ENCODE measurements at regions not wholly inside any gene's neighbourhood (a gene's known extent, or its start where the extent isn't known, plus 50 kb on each side); places are given as distances from the start of the nearest gene placed in this dataset.
A peak's percentile ranks its signal among the peaks of the same experiment; 100 is the strongest.

DNA sequence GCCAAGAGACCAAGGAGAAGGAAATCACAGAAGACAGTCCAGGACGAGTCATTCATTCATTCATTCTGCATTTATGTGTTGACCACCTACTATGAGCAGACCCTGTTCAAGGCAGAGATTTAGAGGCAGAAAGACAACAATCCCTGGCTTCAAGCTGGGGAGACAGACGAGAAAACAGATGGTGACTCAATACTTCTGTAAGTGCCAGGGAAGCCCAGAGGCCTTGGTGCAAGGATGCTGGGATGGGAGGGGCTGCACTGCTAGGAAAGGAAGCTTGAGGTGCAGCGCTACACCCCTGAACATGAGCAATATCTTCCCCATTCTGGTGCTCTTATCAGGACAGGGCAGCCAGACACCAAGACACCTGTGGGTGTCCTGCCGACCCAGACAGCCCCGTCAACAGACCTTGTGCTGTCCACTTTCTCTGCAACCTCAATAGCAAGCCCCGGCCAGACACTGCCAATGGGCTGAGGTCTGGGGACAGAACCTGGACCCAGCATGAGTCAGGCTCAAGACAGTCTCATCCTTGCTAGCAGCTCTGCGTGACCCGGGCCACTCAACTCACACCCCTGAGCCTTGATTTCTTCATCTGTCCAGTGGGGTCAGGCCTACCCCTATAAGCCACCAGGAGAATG is 163.5 kb downstream of the COPRS start:
- Histone ChIP-seq H3K4me3 (ENCODE audit: low read length) (no peak overlapping the region), H3K27ac (ENCODE audit: low read length) (peak overlapping the region; percentile 56), H3K4me1 (ENCODE audit: control insufficient read depth, insufficient read depth, low read length) (peaks cover 58% of the 10 kb centered on the region), H3K36me3 (ENCODE audit: control insufficient read depth, insufficient read depth, low read length) (no peaks in the 10 kb centered on the region), H3K27me3 (ENCODE audit: control insufficient read depth, insufficient read depth, low read length) (no peaks in the 10 kb centered on the region), H3K9me3 (replicated peaks; ENCODE audit: control insufficient read depth, low read depth, low read length) (no peaks in the 10 kb centered on the region)
- WGBS (ENCODE audit: insufficient coverage) = 63% methylated on average over 4 of the region's 8 CpGs
- DNase-seq = no peak

DNA sequence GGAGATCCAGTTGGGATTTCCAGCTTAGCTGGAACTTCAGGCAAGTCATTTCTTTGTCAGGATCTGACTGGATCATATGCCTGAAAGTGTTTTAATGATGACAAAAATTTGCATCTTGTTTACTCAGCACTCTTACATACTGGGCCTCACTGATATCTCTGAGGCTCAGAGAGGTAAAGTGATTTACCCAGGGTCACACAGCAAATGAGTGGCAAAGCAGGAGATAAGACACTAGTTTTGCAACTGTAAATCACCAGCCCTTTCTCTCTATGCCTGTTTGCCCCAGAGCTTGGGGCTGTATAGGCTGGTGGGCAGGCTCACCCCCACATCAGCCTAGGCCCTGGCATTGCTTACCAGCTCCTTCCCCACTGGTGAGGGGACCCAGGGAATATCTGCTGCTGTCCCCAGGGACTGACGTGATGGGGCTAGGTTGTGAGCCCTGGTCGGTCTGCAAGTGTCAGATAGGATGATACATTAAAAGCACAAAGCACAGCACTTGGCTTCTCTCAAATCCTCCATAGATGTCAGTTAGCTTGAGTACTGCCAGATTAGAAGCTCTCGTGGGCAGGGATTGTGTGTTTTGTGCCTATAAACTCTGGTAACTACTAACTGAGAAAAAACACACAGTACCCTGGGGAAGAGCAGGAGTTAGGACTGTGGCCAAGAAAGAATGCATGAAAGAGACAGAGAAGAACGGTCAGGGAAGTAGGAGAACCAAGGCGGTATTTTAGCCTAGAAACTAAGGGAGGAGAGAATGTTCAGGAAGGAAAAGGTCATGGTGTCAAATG is 165.4 kb downstream of the COPRS start:
- Histone ChIP-seq H3K4me1 (ENCODE audit: control insufficient read depth, insufficient read depth, low read length) (peaks cover 58% of the 10 kb centered on the region), H3K27me3 (ENCODE audit: control insufficient read depth, insufficient read depth, low read length) (no peaks in the 10 kb centered on the region), H3K4me3 (ENCODE audit: low read length) (no peak overlapping the region), H3K9me3 (replicated peaks; ENCODE audit: control insufficient read depth, low read depth, low read length) (no peaks in the 10 kb centered on the region), H3K36me3 (ENCODE audit: control insufficient read depth, insufficient read depth, low read length) (no peaks in the 10 kb centered on the region), H3K27ac (ENCODE audit: low read length) (no peak overlapping the region)
- DNase-seq = peak; percentile 41
- WGBS (ENCODE audit: insufficient coverage) = 36% methylated on average over 2 of the region's 5 CpGs

DNA sequence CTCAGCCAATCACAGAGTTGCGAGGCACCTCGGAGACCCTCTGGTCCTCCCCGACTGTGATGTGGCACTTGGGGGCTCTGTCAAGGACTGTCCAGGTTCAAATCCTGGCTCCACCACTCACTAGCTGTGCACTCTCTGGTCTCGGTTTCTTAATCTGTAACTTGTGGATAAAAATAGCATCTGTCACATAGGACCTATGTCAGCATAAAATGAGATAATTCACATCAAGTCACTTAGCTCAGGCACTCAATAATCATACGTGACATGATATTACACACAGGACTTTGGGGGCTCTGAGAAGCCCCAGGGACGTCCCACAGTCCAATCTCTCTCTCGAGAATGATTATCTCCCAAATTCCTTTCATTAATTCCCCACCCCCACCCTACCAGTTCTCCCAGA is 166.4 kb downstream of the COPRS start:
- no peak overlapping the region for H3K27ac ChIP-seq (ENCODE audit: low read length)
- H3K9me3 ChIP-seq (replicated peaks; ENCODE audit: control insufficient read depth, low read depth, low read length) = no peaks in the 10 kb centered on the region
- no peak for DNase-seq
- 45% methylated on average over 4 of the region's 7 CpGs for WGBS (ENCODE audit: insufficient coverage)
- no peaks in the 10 kb centered on the region for H3K27me3 ChIP-seq (ENCODE audit: control insufficient read depth, insufficient read depth, low read length)
- no peaks in the 10 kb centered on the region for H3K36me3 ChIP-seq (ENCODE audit: control insufficient read depth, insufficient read depth, low read length)
- peaks cover 55% of the 10 kb centered on the region for H3K4me1 ChIP-seq (ENCODE audit: control insufficient read depth, insufficient read depth, low read length)
- H3K4me3 ChIP-seq (ENCODE audit: low read length) = no peak overlapping the region

DNA sequence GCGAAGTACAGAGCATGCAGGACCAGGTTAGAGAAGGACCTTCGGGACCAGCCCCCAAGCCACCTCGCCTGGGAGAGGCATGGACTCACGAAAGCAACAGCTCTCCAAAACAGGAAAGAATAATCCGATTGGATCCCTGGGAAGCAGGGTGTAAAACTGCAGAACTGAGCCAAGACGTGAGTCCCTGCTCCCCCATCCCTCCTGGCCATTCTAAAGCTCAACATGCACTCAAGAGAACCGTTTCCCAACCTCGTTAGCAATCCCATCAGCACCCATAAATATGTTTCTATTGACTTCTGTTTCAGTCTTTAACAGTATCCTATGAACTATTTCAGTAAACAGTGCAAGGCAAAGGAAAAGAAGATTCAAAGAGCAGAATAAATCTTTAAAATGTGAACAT is 167.0 kb downstream of the COPRS start:
- no peak overlapping the region for H3K4me3 ChIP-seq (ENCODE audit: low read length)
- no peak overlapping the region for H3K27ac ChIP-seq (ENCODE audit: low read length)
- H3K9me3 ChIP-seq (replicated peaks; ENCODE audit: control insufficient read depth, low read depth, low read length) = no peaks in the 10 kb centered on the region
- no peaks in the 10 kb centered on the region for H3K36me3 ChIP-seq (ENCODE audit: control insufficient read depth, insufficient read depth, low read length)
- peaks cover 49% of the 10 kb centered on the region for H3K4me1 ChIP-seq (ENCODE audit: control insufficient read depth, insufficient read depth, low read length)
- no peaks in the 10 kb centered on the region for H3K27me3 ChIP-seq (ENCODE audit: control insufficient read depth, insufficient read depth, low read length)
- WGBS (ENCODE audit: insufficient coverage) = 14% methylated on average over 6 of the region's 8 CpGs
- DNase-seq = peak; percentile 40

DNA sequence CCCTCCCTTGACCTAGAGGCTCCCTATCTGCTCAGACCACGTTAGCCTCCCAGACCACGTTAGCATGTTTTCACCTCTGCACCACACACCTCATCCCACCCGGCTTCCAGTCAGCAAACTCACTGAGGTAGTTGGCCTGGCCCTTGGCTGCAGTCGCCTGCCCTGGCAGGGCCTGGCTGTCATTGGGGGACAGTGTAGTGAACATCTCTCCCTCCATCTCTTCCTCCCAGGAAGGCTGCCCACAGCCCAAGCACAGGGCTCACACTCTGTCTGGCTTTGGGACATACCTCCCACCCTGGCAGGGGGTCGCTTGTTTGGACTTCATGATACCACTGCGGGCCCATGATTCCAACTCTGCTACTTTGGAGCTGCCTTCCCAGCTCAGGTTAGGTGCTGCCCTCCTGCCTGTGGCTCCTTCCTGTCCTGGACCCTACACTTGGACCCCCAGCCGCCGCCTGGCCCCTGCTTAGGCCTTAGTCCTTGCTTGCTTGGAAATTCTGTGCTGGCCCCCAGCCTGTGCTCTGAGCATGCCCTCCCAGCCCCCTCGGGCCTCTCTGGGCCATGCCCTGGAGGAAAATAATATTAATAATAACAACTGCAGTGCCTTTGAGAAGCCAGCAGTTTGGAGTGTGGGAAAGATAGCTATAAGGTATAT is 167.7 kb downstream of the COPRS start:
- no peak overlapping the region for H3K4me3 ChIP-seq (ENCODE audit: low read length)
- 76% methylated on average over 6 of the region's 9 CpGs for WGBS (ENCODE audit: insufficient coverage)
- DNase-seq = no peak
- H3K9me3 ChIP-seq (replicated peaks; ENCODE audit: control insufficient read depth, low read depth, low read length) = no peaks in the 10 kb centered on the region
- H3K27me3 ChIP-seq (ENCODE audit: control insufficient read depth, insufficient read depth, low read length) = no peaks in the 10 kb centered on the region
- no peak overlapping the region for H3K27ac ChIP-seq (ENCODE audit: low read length)
- peaks cover 45% of the 10 kb centered on the region for H3K4me1 ChIP-seq (ENCODE audit: control insufficient read depth, insufficient read depth, low read length)
- H3K36me3 ChIP-seq (ENCODE audit: control insufficient read depth, insufficient read depth, low read length) = no peaks in the 10 kb centered on the region

DNA sequence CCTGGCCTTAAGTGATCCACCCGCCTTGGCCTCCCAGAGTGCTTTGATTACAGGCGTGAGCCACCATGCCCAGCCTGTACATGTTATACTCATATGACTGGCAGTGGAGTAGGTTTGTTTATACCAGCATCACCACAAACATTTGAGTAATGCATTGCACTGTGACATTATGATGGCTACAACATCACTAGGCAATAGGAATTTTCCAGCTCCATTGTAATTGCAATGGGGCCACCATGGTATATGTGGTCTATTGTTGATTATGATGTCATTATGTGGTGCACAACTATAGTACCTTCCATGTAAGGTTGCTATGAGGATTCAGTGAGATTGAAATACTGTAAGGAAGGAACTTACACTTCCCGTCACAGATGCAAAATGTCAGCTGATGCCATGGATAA is 168.9 kb downstream of the COPRS start:
- H3K27me3 ChIP-seq (ENCODE audit: control insufficient read depth, insufficient read depth, low read length) = no peaks in the 10 kb centered on the region
- no peaks in the 10 kb centered on the region for H3K9me3 ChIP-seq (replicated peaks; ENCODE audit: control insufficient read depth, low read depth, low read length)
- no peaks in the 10 kb centered on the region for H3K36me3 ChIP-seq (ENCODE audit: control insufficient read depth, insufficient read depth, low read length)
- WGBS (ENCODE audit: insufficient coverage) = 86% methylated on average over 1 of the region's 3 CpGs
- H3K4me3 ChIP-seq (ENCODE audit: low read length) = no peak overlapping the region
- H3K4me1 ChIP-seq (ENCODE audit: control insufficient read depth, insufficient read depth, low read length) = peaks cover 33% of the 10 kb centered on the region
- no peak overlapping the region for H3K27ac ChIP-seq (ENCODE audit: low read length)
- no peak for DNase-seq

DNA sequence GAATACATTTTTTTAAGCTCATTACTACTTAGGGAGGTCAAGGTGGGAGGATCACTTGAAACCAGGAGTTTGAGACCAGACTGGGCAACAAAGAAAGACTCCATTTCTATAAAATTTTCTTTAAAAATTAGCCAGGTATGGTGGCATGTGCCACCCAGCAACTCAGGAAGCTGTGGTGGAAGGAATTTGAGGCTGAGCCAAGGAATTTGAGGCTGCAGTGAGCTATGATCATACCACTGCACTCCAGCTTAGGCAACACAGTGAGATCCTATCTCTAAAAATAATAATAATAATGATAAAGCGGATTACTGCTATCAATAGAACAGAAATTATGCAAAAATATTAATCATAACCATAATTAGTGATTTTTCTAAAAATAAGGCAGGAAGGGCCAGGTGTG is 170.3 kb downstream of the COPRS start:
- no peaks in the 10 kb centered on the region for H3K27me3 ChIP-seq (ENCODE audit: control insufficient read depth, insufficient read depth, low read length)
- no peak overlapping the region for H3K4me3 ChIP-seq (ENCODE audit: low read length)
- no peak overlapping the region for H3K27ac ChIP-seq (ENCODE audit: low read length)
- peaks cover 24% of the 10 kb centered on the region for H3K4me1 ChIP-seq (ENCODE audit: control insufficient read depth, insufficient read depth, low read length)
- no peak for DNase-seq
- H3K9me3 ChIP-seq (replicated peaks; ENCODE audit: control insufficient read depth, low read depth, low read length) = no peaks in the 10 kb centered on the region
- H3K36me3 ChIP-seq (ENCODE audit: control insufficient read depth, insufficient read depth, low read length) = no peaks in the 10 kb centered on the region
- no CpG with 5 or more reads among the region's 1 CpG for WGBS (ENCODE audit: insufficient coverage)

DNA sequence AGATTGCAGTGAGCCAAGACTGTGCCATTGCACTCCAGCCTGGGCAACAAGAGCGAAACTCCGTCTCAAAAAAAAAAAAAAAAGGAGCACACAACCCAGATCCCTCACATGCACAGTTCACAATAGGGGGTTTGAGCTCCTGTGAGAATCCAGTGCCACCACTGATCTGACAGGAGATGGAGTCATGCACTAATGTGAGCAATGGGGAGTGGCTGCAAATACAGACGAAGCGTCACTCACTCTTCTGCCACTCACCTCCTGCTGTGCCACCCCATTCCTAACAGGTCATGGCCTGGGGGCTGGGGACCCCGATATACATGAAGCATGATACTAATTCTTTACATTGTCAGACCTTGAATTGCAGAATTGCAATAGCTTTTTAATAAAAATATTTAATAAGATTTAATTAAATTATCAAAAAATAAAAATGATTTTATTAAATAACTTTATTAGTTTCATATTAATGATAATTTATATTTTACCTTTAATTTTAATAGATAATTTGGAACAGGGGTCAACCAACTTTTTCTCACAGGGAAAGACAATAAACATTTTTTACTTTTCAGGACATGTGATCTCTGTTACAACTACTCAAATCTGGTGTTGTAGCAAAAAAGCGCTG is 171.4 kb downstream of the COPRS start:
- Histone ChIP-seq H3K9me3 (replicated peaks; ENCODE audit: control insufficient read depth, low read depth, low read length) (no peaks in the 10 kb centered on the region), H3K27me3 (ENCODE audit: control insufficient read depth, insufficient read depth, low read length) (no peaks in the 10 kb centered on the region), H3K36me3 (ENCODE audit: control insufficient read depth, insufficient read depth, low read length) (no peaks in the 10 kb centered on the region), H3K4me3 (ENCODE audit: low read length) (no peak overlapping the region), H3K4me1 (ENCODE audit: control insufficient read depth, insufficient read depth, low read length) (peaks cover 17% of the 10 kb centered on the region), H3K27ac (ENCODE audit: low read length) (no peak overlapping the region)
- WGBS (ENCODE audit: insufficient coverage) = 83% methylated on average over 2 of the region's 6 CpGs
- DNase-seq = no peak

DNA sequence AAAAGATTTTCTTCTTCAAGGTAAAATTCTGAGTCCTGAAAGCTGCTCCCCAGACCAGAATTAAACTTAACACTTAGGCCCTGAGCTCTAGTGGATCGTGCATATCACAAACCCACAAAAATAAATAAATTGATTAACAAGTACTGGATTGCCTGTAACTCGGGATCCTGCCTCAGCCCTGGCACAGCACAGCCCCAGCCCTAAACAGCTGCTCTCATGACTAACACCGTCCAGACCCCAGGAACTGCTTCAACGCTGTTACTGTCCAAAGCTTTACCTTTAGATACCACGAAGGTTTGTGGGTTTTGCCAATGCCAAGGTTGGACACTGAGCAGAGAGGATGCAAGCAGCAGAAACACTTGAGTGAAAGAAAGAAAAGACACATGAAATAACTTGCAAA is 172.5 kb downstream of the COPRS start:
- 50% methylated on average over 1 of the region's 5 CpGs for WGBS (ENCODE audit: insufficient coverage)
- H3K27ac ChIP-seq (ENCODE audit: low read length) = no peak overlapping the region

DNA sequence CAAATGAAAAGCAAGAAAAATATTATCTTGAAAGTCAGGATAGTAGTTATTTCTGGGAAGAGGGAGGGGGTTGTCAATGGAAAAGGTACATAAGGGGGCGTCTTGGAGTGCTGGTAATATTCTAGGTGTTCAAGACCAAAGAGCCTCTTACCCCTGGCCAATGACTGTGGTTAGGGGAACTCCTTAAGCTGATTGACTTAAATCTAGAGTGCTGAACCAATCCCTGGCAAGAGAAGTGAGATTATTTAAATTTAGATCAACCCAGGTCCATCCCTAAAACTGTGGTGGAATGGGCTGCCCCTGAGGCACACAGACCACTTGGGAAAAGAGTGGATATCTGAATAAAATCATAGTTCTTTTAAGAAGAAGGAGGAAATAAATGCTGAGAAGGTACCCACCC is 174.1 kb downstream of the COPRS start:
- no peaks in the 10 kb centered on the region for H3K9me3 ChIP-seq (replicated peaks; ENCODE audit: control insufficient read depth, low read depth, low read length)
- 0% methylated on average over 1 of the region's 1 CpG for WGBS (ENCODE audit: insufficient coverage)
- H3K27me3 ChIP-seq (ENCODE audit: control insufficient read depth, insufficient read depth, low read length) = no peaks in the 10 kb centered on the region
- H3K4me3 ChIP-seq (ENCODE audit: low read length) = no peak overlapping the region
- no peak for DNase-seq
- H3K27ac ChIP-seq (ENCODE audit: low read length) = no peak overlapping the region
- H3K4me1 ChIP-seq (ENCODE audit: control insufficient read depth, insufficient read depth, low read length) = peaks cover 2% of the 10 kb centered on the region
- no peaks in the 10 kb centered on the region for H3K36me3 ChIP-seq (ENCODE audit: control insufficient read depth, insufficient read depth, low read length)

More for the DNA sequence above, 172.5 kb downstream of the COPRS start:
- Histone ChIP-seq H3K27me3 (ENCODE audit: control insufficient read depth, insufficient read depth, low read length) (no peaks in the 10 kb centered on the region), H3K9me3 (replicated peaks; ENCODE audit: control insufficient read depth, low read depth, low read length) (no peaks in the 10 kb centered on the region), H3K4me1 (ENCODE audit: control insufficient read depth, insufficient read depth, low read length) (peaks cover 6% of the 10 kb centered on the region), H3K4me3 (ENCODE audit: low read length) (no peak overlapping the region), H3K36me3 (ENCODE audit: control insufficient read depth, insufficient read depth, low read length) (no peaks in the 10 kb centered on the region)
- no peak for DNase-seq
